ENCODE measurements at regions not wholly inside any gene's neighbourhood (a gene's known extent, or its start where the extent isn't known, plus 50 kb on each side); places are given as distances from the start of the nearest gene placed in this dataset.

- H3K27ac ChIP-seq = no peak overlapping the region
- TF ChIP-seq ZFX (IDR thresholded peaks at IDR 0.05; ENCODE audit: borderline replicate concordance) = no peak
- TF ChIP-seq CTCF (IDR thresholded peaks at IDR 0.05) = no peak
Observed at GRCh38 chr7:49438281-49438680, 335.2 kb upstream of the VWC2 start.

- TF ChIP-seq ZFX (IDR thresholded peaks at IDR 0.05; ENCODE audit: borderline replicate concordance) (no peak), CTCF (IDR thresholded peaks at IDR 0.05) (no peak)
- H3K27ac ChIP-seq = no peak overlapping the region
Observed at GRCh38 chr7:49443515-49443914, 329.9 kb upstream of the VWC2 start.

GRCh38 chr7:49453486-49453885 is 320.0 kb upstream of the VWC2 start:
- H3K27ac ChIP-seq = no peak overlapping the region
- TF ChIP-seq CTCF (IDR thresholded peaks at IDR 0.05) = no peak
- no peak for TF ChIP-seq ZFX (IDR thresholded peaks at IDR 0.05; ENCODE audit: borderline replicate concordance)

GRCh38 chr7:49479441-49479840 is 294.0 kb upstream of the VWC2 start:
- TF ChIP-seq ZFX (IDR thresholded peaks at IDR 0.05; ENCODE audit: borderline replicate concordance) (no peak), CTCF (IDR thresholded peaks at IDR 0.05) (no peak)
- no peak overlapping the region for H3K27ac ChIP-seq

GRCh38 chr7:49479936-49480544 is 293.4 kb upstream of the VWC2 start:
- no peak overlapping the region for H3K27ac ChIP-seq
- TF ChIP-seq ZFX (IDR thresholded peaks at IDR 0.05; ENCODE audit: borderline replicate concordance) (no peak), CTCF (IDR thresholded peaks at IDR 0.05) (no peak)

- H3K27ac ChIP-seq = no peak overlapping the region
- TF ChIP-seq ZFX (IDR thresholded peaks at IDR 0.05; ENCODE audit: borderline replicate concordance) = no peak
- no peak for TF ChIP-seq CTCF (IDR thresholded peaks at IDR 0.05)
Observed at GRCh38 chr7:49481075-49481474, 292.4 kb upstream of the VWC2 start.

- peak; percentile 52 for TF ChIP-seq CTCF (IDR thresholded peaks at IDR 0.05)
- no peak for TF ChIP-seq ZFX (IDR thresholded peaks at IDR 0.05; ENCODE audit: borderline replicate concordance)
Observed at GRCh38 chr7:49483142-49483541, 290.3 kb upstream of the VWC2 start.

More at GRCh38 chr7:49483142-49483541, 290.3 kb upstream of the VWC2 start:
- H3K27ac ChIP-seq = no peak overlapping the region

All from 22Rv1 (cell line).